Stimulated activated CD8-positive, alpha-beta memory T cell treated with anti-CD3 and anti-CD28 coated beads, Interleukin-12 subunit alpha, Interleukin-12 subunit beta, amount 100 ng/mL, for 1 hour (primary cell): ENCODE measurements at regions not wholly inside any gene's neighbourhood (a gene's known extent, or its start where the extent isn't known, plus 50 kb on each side); places are given as distances from the start of the nearest gene placed in this dataset.

ENCODE experiments used
- DNase-seq: peaks from one replicate; pipeline ENCODE4 v3.0.0-alpha.2; 2020; ENCODE audit warnings: low read depth

- no peak for DNase-seq
Observed at GRCh38 chr16:79929260-79929965, 328.9 kb upstream of the MAF start.

- no peak for DNase-seq
Observed at GRCh38 chr16:79928142-79928873, 327.8 kb upstream of the MAF start.

- DNase-seq, result no peak
Observed at GRCh38 chr16:79926451-79927205, 326.1 kb upstream of the MAF start.

GRCh38 chr16:79923431-79923830 lies 322.9 kb upstream of the MAF start:
- no peak for DNase-seq

GRCh38 chr16:79920685-79921084 lies 320.1 kb upstream of the MAF start:
- DNase-seq, result no peak

- DNase-seq, result no peak
Observed at GRCh38 chr16:79918916-79919315, 318.4 kb upstream of the MAF start.

- no peak for DNase-seq
Observed at GRCh38 chr16:79915761-79916160, 315.2 kb upstream of the MAF start.

GRCh38 chr16:79914961-79915720 lies 314.6 kb upstream of the MAF start:
- DNase-seq, result no peak

GRCh38 chr16:79912592-79913310 lies 312.2 kb upstream of the MAF start:
- no peak for DNase-seq

GRCh38 chr16:79911660-79912059 lies 311.1 kb upstream of the MAF start:
- DNase-seq, result no peak

- no peak for DNase-seq
Observed at GRCh38 chr16:79909571-79909970, 309.0 kb upstream of the MAF start.

GRCh38 chr16:79903471-79903870 lies 302.9 kb upstream of the MAF start:
- no peak for DNase-seq

- DNase-seq, result no peak
Observed at GRCh38 chr16:79902351-79902750, 301.8 kb upstream of the MAF start.

GRCh38 chr16:79901522-79901921 lies 301.0 kb upstream of the MAF start:
- no peak for DNase-seq

- no peak for DNase-seq
Observed at GRCh38 chr16:79899716-79900115, 299.2 kb upstream of the MAF start.

GRCh38 chr16:79899316-79899715 lies 298.8 kb upstream of the MAF start:
- DNase-seq, result no peak

GRCh38 chr16:79898703-79899102 lies 298.2 kb upstream of the MAF start:
- no peak for DNase-seq

GRCh38 chr16:79897453-79898146 lies 297.1 kb upstream of the MAF start:
- DNase-seq, result no peak

GRCh38 chr16:79897104-79897452 lies 296.5 kb upstream of the MAF start:
- no peak for DNase-seq

- DNase-seq, result no peak
Observed at GRCh38 chr16:79895917-79896203, 295.3 kb upstream of the MAF start.
